Central memory CD8-positive, alpha-beta T cell (primary cell): ENCODE measurements at regions not wholly inside any gene's neighbourhood (a gene's known extent, or its start where the extent isn't known, plus 50 kb on each side); places are given as distances from the start of the nearest gene placed in this dataset.

Experiments used
- ATAC-seq: fragments of 150-1000 bp; cut with Tn5 transposase; replicated peaks from 2 replicates; pipeline ENCODE4 v1.10.0; 2022; ENCODE audit warnings: mild to moderate bottlenecking, moderate FRiP score, moderate number of reproducible peaks; ENCODE audit not compliant: poor library complexity, severe bottlenecking; ENCODE audit errors: extremely low read depth
- DNase-seq, 2 donors: peaks; one replicate each; pipeline ENCODE4 v3.0.0; 2021; ENCODE audit warnings: low spot score in 2 of 2
- H3K27ac Mint-ChIP-seq: one replicate; pipeline ENCODE4 v1.8.0; 2022; ENCODE audit warnings: low read depth, mild to moderate bottlenecking, moderate library complexity, mixed read lengths
- H3K27me3 Mint-ChIP-seq: one replicate; pipeline ENCODE4 v1.8.0; 2022; ENCODE audit warnings: mixed read lengths
- H3K36me3 Mint-ChIP-seq: one replicate; pipeline ENCODE4 v1.8.0; 2022; ENCODE audit warnings: mild to moderate bottlenecking, moderate library complexity, mixed read lengths; ENCODE audit not compliant: insufficient read depth
- H3K4me1 Mint-ChIP-seq: one replicate; pipeline ENCODE4 v1.8.0; 2022; ENCODE audit warnings: mixed read lengths
- H3K4me3 Mint-ChIP-seq: one replicate; pipeline ENCODE4 v1.8.0; 2022; ENCODE audit warnings: mild to moderate bottlenecking, moderate library complexity, mixed read lengths
- H3K9me3 Mint-ChIP-seq: one replicate; pipeline ENCODE4 v1.8.0; 2022; ENCODE audit warnings: mixed read lengths

GRCh38 chrX:65610481-65610880 is 57.0 kb upstream of the MSN start:
- Mint-ChIP-seq H3K36me3 (no peaks in the 10 kb centered on the region), H3K4me1 (peaks cover 33% of the 10 kb centered on the region), H3K27ac (peak overlapping the region; percentile 55), H3K27me3 (no peaks in the 10 kb centered on the region), H3K9me3 (no peaks in the 10 kb centered on the region), H3K4me3 (no peak overlapping the region)
- ATAC-seq (no peak), DNase-seq (no peak)

- Mint-ChIP-seq H3K4me1 (peaks cover 37% of the 10 kb centered on the region), H3K27ac (peak overlapping the region; percentile 55), H3K36me3 (no peaks in the 10 kb centered on the region), H3K27me3 (no peaks in the 10 kb centered on the region), H3K9me3 (no peaks in the 10 kb centered on the region), H3K4me3 (no peak overlapping the region)
- DNase-seq (no peak), ATAC-seq (no peak)
Measured at GRCh38 chrX:65610040-65610439, 57.4 kb upstream of the MSN start.

DNA sequence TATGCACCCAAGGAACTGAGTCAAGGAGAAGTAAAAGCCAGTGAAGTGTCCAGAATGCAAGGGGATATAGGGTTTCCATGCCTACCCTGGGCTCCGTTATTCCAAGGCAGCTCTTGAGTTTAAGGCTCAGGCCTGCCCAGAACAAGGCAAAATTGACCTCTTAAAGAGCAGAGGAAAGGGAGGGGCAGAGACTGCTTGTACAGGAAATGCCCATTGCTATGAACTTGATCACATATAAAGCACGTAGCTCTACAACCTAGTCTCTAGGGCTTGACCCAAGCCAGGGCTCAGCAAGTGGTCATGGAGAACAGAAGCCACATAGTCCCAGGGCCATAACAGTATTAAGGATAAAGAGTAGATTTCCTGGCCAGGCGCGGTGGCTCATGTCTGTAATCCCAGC is 58.2 kb upstream of the MSN start:
- DNase-seq: no peak
- H3K9me3 Mint-ChIP-seq: no peaks in the 10 kb centered on the region
- no peaks in the 10 kb centered on the region for H3K27me3 Mint-ChIP-seq
- H3K27ac Mint-ChIP-seq: no peak overlapping the region
- peak overlapping the region; percentile 36 for H3K4me3 Mint-ChIP-seq
- no peak for ATAC-seq
- peaks cover 45% of the 10 kb centered on the region for H3K4me1 Mint-ChIP-seq
- no peaks in the 10 kb centered on the region for H3K36me3 Mint-ChIP-seq

GRCh38 chrX:65608026-65608425 is 59.4 kb upstream of the MSN start:
- H3K4me1 Mint-ChIP-seq: peaks cover 54% of the 10 kb centered on the region
- no peaks in the 10 kb centered on the region for H3K9me3 Mint-ChIP-seq
- H3K4me3 Mint-ChIP-seq: no peak overlapping the region
- peak overlapping the region; percentile 1 for H3K27ac Mint-ChIP-seq
- ATAC-seq (no peak), DNase-seq (no peak)
- no peaks in the 10 kb centered on the region for H3K27me3 Mint-ChIP-seq
- no peaks in the 10 kb centered on the region for H3K36me3 Mint-ChIP-seq

DNA sequence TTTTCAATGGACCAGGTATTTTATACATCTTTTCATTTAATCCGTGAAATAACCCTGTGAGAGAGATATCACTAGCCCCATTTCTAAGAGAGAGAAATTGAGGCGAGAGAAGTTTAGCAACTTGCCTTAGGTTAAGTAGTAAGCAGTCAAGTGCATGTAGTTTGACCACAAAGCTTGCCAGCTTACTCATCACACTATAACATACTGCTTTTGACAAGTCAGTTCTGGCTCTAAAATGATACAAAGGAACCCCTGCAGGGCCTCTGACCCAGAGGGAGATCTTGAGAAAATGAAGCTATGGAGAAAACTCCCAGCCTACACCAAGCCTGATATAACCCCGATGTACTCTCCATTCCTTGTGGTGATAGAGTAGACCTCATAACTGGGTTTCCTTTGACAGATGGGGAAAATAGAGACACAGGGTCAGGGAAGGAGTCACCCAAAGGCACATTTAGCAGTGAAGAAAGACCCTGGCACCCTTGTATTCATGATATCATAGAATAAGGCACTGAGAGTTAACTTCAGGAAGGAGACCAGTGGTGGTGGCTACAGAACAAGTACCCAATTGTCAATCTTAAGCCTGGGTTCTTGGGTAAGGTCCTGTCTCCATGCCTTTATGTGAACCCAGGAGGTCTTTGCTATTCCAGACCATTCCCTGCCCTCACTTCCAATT is 60.2 kb upstream of the MSN start:
- Mint-ChIP-seq H3K4me1 (peaks cover 58% of the 10 kb centered on the region), H3K27me3 (no peaks in the 10 kb centered on the region), H3K4me3 (no peak overlapping the region), H3K27ac (peak overlapping the region; percentile 1), H3K36me3 (no peaks in the 10 kb centered on the region), H3K9me3 (no peaks in the 10 kb centered on the region)
- peak; percentile 81 for ATAC-seq
- DNase-seq: no peak

GRCh38 chrX:65602221-65602560 is 65.3 kb upstream of the MSN start:
- H3K4me1 Mint-ChIP-seq: peaks cover 59% of the 10 kb centered on the region
- H3K27ac Mint-ChIP-seq: peak overlapping the region; percentile 75
- no peak overlapping the region for H3K4me3 Mint-ChIP-seq
- no peaks in the 10 kb centered on the region for H3K27me3 Mint-ChIP-seq
- H3K36me3 Mint-ChIP-seq: peaks cover 3% of the 10 kb centered on the region
- DNase-seq (no peak), ATAC-seq (no peak)
- H3K9me3 Mint-ChIP-seq: no peaks in the 10 kb centered on the region

GRCh38 chrX:65601530-65602220 is 65.8 kb upstream of the MSN start:
- Mint-ChIP-seq H3K4me1 (peaks cover 55% of the 10 kb centered on the region), H3K9me3 (no peaks in the 10 kb centered on the region), H3K27ac (peak overlapping the region; percentile 75), H3K4me3 (peak overlapping the region; percentile 41), H3K27me3 (no peaks in the 10 kb centered on the region), H3K36me3 (peaks cover 3% of the 10 kb centered on the region)
- DNase-seq (peak in 1 of 2 donors; percentile 19), ATAC-seq (peak; percentile 79)

- Mint-ChIP-seq H3K27ac (peak overlapping the region; percentile 75), H3K4me1 (peaks cover 55% of the 10 kb centered on the region), H3K9me3 (no peaks in the 10 kb centered on the region), H3K4me3 (peak overlapping the region; percentile 41), H3K36me3 (peaks cover 3% of the 10 kb centered on the region), H3K27me3 (no peaks in the 10 kb centered on the region)
- no peak for DNase-seq
- no peak for ATAC-seq
Measured at GRCh38 chrX:65601126-65601525, 66.3 kb upstream of the MSN start.

- peak overlapping the region; percentile 58 for H3K27ac Mint-ChIP-seq
- no peak for ATAC-seq
- peaks cover 53% of the 10 kb centered on the region for H3K4me1 Mint-ChIP-seq
- peaks cover 3% of the 10 kb centered on the region for H3K36me3 Mint-ChIP-seq
- no peaks in the 10 kb centered on the region for H3K9me3 Mint-ChIP-seq
- DNase-seq: no peak
- peak overlapping the region; percentile 39 for H3K4me3 Mint-ChIP-seq
- no peaks in the 10 kb centered on the region for H3K27me3 Mint-ChIP-seq
Measured at GRCh38 chrX:65600106-65600505, 65.5 kb upstream of the LAS1L start.

DNA sequence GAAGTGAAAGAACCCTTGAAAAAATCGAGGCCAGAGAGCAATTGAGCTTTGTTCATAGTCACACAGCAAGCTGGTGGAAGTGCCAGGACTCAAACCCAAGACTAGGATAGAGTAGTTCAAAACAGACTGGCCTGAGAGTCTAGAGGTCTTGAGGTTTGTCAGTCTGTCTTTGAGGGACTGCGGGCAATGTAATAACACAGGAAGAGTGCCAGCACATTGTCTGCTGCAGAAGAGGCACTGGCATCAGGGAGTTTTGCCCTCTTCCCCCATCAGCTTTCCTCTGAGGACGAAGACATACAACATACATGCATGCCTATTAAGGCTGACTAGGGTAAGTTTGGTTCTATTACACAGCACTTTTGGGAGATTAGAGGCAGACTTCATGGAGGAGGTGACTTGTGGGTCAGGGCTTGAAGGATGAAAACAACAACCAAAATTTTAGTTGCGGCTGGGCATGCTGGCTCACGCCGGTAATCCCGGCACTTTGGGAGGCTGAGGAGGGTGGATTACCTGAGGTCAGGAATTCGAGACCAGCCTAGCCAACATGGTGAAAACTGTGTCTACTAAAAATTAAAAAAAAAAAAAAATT is 64.1 kb upstream of the LAS1L start:
- H3K4me3 Mint-ChIP-seq: peak overlapping the region; percentile 70
- ATAC-seq (no peak), DNase-seq (no peak)
- H3K9me3 Mint-ChIP-seq: no peaks in the 10 kb centered on the region
- peaks cover 3% of the 10 kb centered on the region for H3K36me3 Mint-ChIP-seq
- H3K27ac Mint-ChIP-seq: peak overlapping the region; percentile 96
- no peaks in the 10 kb centered on the region for H3K27me3 Mint-ChIP-seq
- peaks cover 40% of the 10 kb centered on the region for H3K4me1 Mint-ChIP-seq

- Mint-ChIP-seq H3K36me3 (peaks cover 3% of the 10 kb centered on the region), H3K27me3 (no peaks in the 10 kb centered on the region), H3K9me3 (no peaks in the 10 kb centered on the region), H3K4me1 (peaks cover 30% of the 10 kb centered on the region), H3K4me3 (peak overlapping the region; percentile 40), H3K27ac (peak overlapping the region; percentile 96)
- DNase-seq (peak in 1 of 2 donors; percentile 39), ATAC-seq (peak; percentile 79)
Measured at GRCh38 chrX:65596270-65597034, 61.9 kb upstream of the LAS1L start.

GRCh38 chrX:65595460-65595876 is 60.9 kb upstream of the LAS1L start:
- H3K27me3 Mint-ChIP-seq: no peaks in the 10 kb centered on the region
- peak; percentile 85 to 86 for DNase-seq
- H3K27ac Mint-ChIP-seq: peak overlapping the region; percentile 96
- peak overlapping the region; percentile 40 for H3K4me3 Mint-ChIP-seq
- peaks cover 30% of the 10 kb centered on the region for H3K4me1 Mint-ChIP-seq
- peak; percentile 81 for ATAC-seq
- no peaks in the 10 kb centered on the region for H3K9me3 Mint-ChIP-seq
- peaks cover 3% of the 10 kb centered on the region for H3K36me3 Mint-ChIP-seq
